GM12878 (cell line): ENCODE measurements at regions not wholly inside any gene's neighbourhood (a gene's known extent, or its start where the extent isn't known, plus 50 kb on each side); places are given as distances from the start of the nearest gene placed in this dataset.

Source experiments
- ATAC-seq: fragments of 200-7000 bp; cut with Tn5 transposase; 3 replicates; pipeline ENCODE4 v1.9.1; 2020; ENCODE audit warnings: mild to moderate bottlenecking, moderate library complexity
- BruUV-seq: library from RNA; stranded (reverse); fragments of 400-500 nt; replicated peaks from 2 replicates; lab custom pipeline; 2021; lab: Mats Ljungman, UMichigan
- CTCF ChIA-PET: fragments of 300-600 bp; sonication (Branson Sonifier 250); formaldehyde crosslinking; extraction: SDS; loops from one replicate; lab custom pipeline; 2021; ENCODE audit warnings: inconsistent platforms; lab: Yijun Ruan, JAX
- POLR2A ChIA-PET: fragments of 350-600 bp; formaldehyde crosslinking; extraction: SDS; loops from one replicate; lab custom pipeline; 2021; ENCODE audit warnings: inconsistent platforms; lab: Charles Lee
- RAD21 ChIA-PET: fragments of 300-600 bp; sonication (Branson Sonifier 250); formaldehyde crosslinking; loops from one replicate; lab custom pipeline; 2023; ENCODE audit warnings: antibody characterized with exemption; ENCODE audit not compliant: unreplicated experiment; lab: Charles Lee
- SMC1A ChIA-PET: fragments of 300-600 bp; sonication (Branson Sonifier 250); formaldehyde crosslinking; loops from one replicate; lab custom pipeline; 2023; ENCODE audit not compliant: unreplicated experiment, uncharacterized antibody; lab: Charles Lee
- DNase-seq: peaks from one replicate; pipeline ENCODE4 v3.0.0-alpha.2; 2011; ENCODE audit warnings: low read depth, low spot score
- FAIRE-seq: peaks from 3 replicates; lab custom pipeline; 2011; peaks lifted over from hg19 to GRCh38; lab: Jason Lieb, UNC
- H2AFZ ChIP-seq: 2 replicates; pipeline ENCODE4 v1.6.0; 2011; ENCODE audit warnings: low read depth, low read length, control low read depth; ENCODE audit not compliant: control insufficient read depth
- H3K27ac ChIP-seq: 2 replicates; pipeline ENCODE4 v1.5.1; 2011; ENCODE audit warnings: control low read depth; ENCODE audit not compliant: control insufficient read depth, insufficient read depth
- H3K27me3 ChIP-seq, 2 experiments: replicated peaks in 1 of 2; 2 replicates each; pipeline versions ENCODE4 v1.6.0 to v1.6.1; 2011; ENCODE audit warnings: low read length in 1 of 2; ENCODE audit not compliant: control insufficient read depth in 2 of 2, insufficient read depth in 2 of 2
- H3K36me3 ChIP-seq, 2 experiments: 2 replicates each; pipeline ENCODE4 v1.5.1; 2011; ENCODE audit warnings: low read length in 1 of 2; ENCODE audit not compliant: control insufficient read depth in 2 of 2, insufficient read depth in 2 of 2
- H3K4me1 ChIP-seq: 2 replicates; pipeline ENCODE4 v1.6.1; 2011; ENCODE audit warnings: mild to moderate bottlenecking, low read length, moderate library complexity, mixed read lengths; ENCODE audit not compliant: control insufficient read depth, insufficient read depth
- H3K4me2 ChIP-seq: 2 replicates; pipeline ENCODE4 v1.6.0; 2011; ENCODE audit warnings: control low read depth; ENCODE audit not compliant: control insufficient read depth, insufficient read depth
- H3K4me3 ChIP-seq: fragments of 200-600 bp; sonication (generic); 2 replicates; pipeline ENCODE4 v1.5.1; 2016
- H3K79me2 ChIP-seq: 2 replicates; pipeline ENCODE4 v1.6.0; 2011; ENCODE audit warnings: low read length; ENCODE audit not compliant: control insufficient read depth, insufficient read depth
- H3K9ac ChIP-seq: 2 replicates; pipeline ENCODE4 v1.8.0; 2011; ENCODE audit warnings: low read length, control low read depth, mixed read lengths; ENCODE audit not compliant: control insufficient read depth, insufficient read depth
- H3K9me3 ChIP-seq: replicated peaks from 3 replicates; pipeline ENCODE4 v1.5.1; 2011; ENCODE audit warnings: mild to moderate bottlenecking, low read length; ENCODE audit not compliant: control insufficient read depth, insufficient read depth
- H4K20me1 ChIP-seq: 2 replicates; pipeline ENCODE4 v1.6.0; 2011; ENCODE audit not compliant: control insufficient read depth, insufficient read depth
- BCLAF1 ChIP-seq: fragments of 450-650 bp; IDR thresholded peaks from 2 replicates; pipeline ENCODE4 v1.6.1; 2017; ENCODE audit warnings: antibody characterized with exemption, mild to moderate bottlenecking, moderate library complexity
- CBFB ChIP-seq: IDR thresholded peaks from 2 replicates; pipeline ENCODE4 v1.6.1; 2016; ENCODE audit warnings: antibody characterized with exemption, low read depth
- CBX3 ChIP-seq: fragments of 200-600 bp; sonication (generic); IDR thresholded peaks from 2 replicates; pipeline ENCODE4 v1.6.1; 2016; ENCODE audit warnings: low read depth, borderline replicate concordance
- CBX5 ChIP-seq: sonication (generic); IDR thresholded peaks from 2 replicates; pipeline ENCODE4 v1.6.1; 2016; ENCODE audit warnings: low read depth, moderate library complexity, mild to moderate bottlenecking, inconsistent platforms
- CHD4 ChIP-seq: fragments of 200-600 bp; sonication (generic); IDR thresholded peaks from 2 replicates; pipeline ENCODE4 v1.6.1; 2016; ENCODE audit warnings: mild to moderate bottlenecking
- CREM ChIP-seq: IDR thresholded peaks from 2 replicates; pipeline ENCODE4 v1.6.1; 2014; ENCODE audit warnings: antibody characterized with exemption, low read depth
- EZH2 ChIP-seq: IDR thresholded peaks from 2 replicates; pipeline ENCODE4 v1.6.1; 2012; ENCODE audit warnings: low read depth, mild to moderate bottlenecking, control low read depth, inconsistent platforms, low read length, borderline replicate concordance; ENCODE audit not compliant: control insufficient read depth
- FOS ChIP-seq: IDR thresholded peaks from 3 replicates; pipeline ENCODE4 v1.6.1; 2011; ENCODE audit warnings: borderline replicate concordance; ENCODE audit not compliant: insufficient read length; ENCODE audit errors: extremely low read depth
- MEF2A ChIP-seq: IDR thresholded peaks from 2 replicates; pipeline ENCODE4 v1.6.1; 2011; ENCODE audit warnings: low read depth, mild to moderate bottlenecking, low read length, moderate library complexity; ENCODE audit not compliant: insufficient read depth
- NR2C1 ChIP-seq: fragments of 450-650 bp; IDR thresholded peaks from 2 replicates; pipeline ENCODE4 v1.6.1; 2017; ENCODE audit warnings: antibody characterized with exemption, mild to moderate bottlenecking, moderate library complexity
- PBX3 ChIP-seq: IDR thresholded peaks from 2 replicates; pipeline ENCODE4 v1.6.1; 2011; ENCODE audit warnings: mild to moderate bottlenecking, low read depth, low read length, moderate library complexity; ENCODE audit not compliant: insufficient replicate concordance
- ZBTB40 ChIP-seq: fragments of 450-650 bp; IDR thresholded peaks from 2 replicates; pipeline ENCODE4 v1.6.1; 2016; ENCODE audit warnings: mild to moderate bottlenecking, moderate library complexity, borderline replicate concordance
- WGBS: methylation state at CpG from one replicate; pipeline ENCODE4 v1.1.6; 2016; ENCODE audit warnings: low lambda C conversion rate; ENCODE audit not compliant: insufficient replicate concordance, insufficient coverage; ENCODE audit errors: missing lambda C conversion rate; 5-methylcytosine and 5-hydroxymethylcytosine counted together
- in situ Hi-C: fragments of 300-500 bp; cut with MboI; formaldehyde crosslinking; loops from 9 replicates; pipeline ENCODE4 v1.14.3; 2018; ENCODE audit warnings: mixed read lengths
- intact Hi-C: fragments of 100-400 bp; cut with micrococcal nuclease; formaldehyde crosslinking; loops from one replicate; pipeline ENCODE4 v1.14.2; 2022; ENCODE audit not compliant: unreplicated experiment

DNA sequence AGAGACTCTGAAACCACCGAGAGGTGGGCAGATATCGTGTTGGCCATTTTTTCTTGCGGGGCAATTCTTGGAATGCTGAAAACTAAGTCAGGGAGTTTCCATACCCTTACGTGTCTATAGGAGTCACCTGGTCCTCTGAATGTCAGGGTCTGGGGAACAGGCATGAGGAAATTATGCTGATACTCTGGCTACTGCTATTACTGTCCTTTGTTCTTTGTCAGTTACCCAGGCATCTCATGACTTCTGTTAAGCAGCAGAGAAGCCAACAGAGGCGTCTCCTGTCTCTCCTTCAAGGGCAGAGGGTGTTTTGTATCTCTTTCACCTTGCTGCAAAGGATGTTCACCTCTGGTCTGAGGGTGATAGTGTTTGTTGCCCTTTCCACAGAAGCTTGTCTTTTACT lies 559.5 kb upstream of the CCDC54 start:
- no peak for TF ChIP-seq BCLAF1
- no peak for TF ChIP-seq EZH2
- TF ChIP-seq MEF2A: no peak
- TF ChIP-seq NR2C1: no peak
- no peak for TF ChIP-seq CBX5
- TF ChIP-seq PBX3: no peak
- no peak for TF ChIP-seq CHD4
- no peak for TF ChIP-seq CREM
- TF ChIP-seq CBFB: no peak
- no peak for TF ChIP-seq ZBTB40
- TF ChIP-seq CBX3: no peak
- no peak for TF ChIP-seq FOS
- no peak overlapping the region for H3K4me2 ChIP-seq
- no peaks in the 10 kb centered on the region for H4K20me1 ChIP-seq
- in situ Hi-C loops (no loop called here), intact Hi-C loops (no loop called here)
- H2AFZ ChIP-seq: no peak overlapping the region
- no peak for ATAC-seq
- RAD21 ChIA-PET: no interaction called here
- H3K79me2 ChIP-seq: no peaks in the 10 kb centered on the region
- DNase-seq: no peak
- no TSS peak for BruUV-seq
- SMC1A ChIA-PET: interaction anchor here (1.0 kb wide), 1 partner anchor 9 kb away, joined by 3 read pairs; no protein-coding TSS in a partner anchor
- H3K27ac ChIP-seq: no peak overlapping the region
- no peaks in the 10 kb centered on the region for H3K9me3 ChIP-seq
- POLR2A ChIA-PET: no interaction called here
- no peaks in the 10 kb centered on the region for H3K36me3 ChIP-seq
- CTCF ChIA-PET: no interaction called here
- H3K9ac ChIP-seq: no peak overlapping the region
- no peaks in the 10 kb centered on the region for H3K27me3 ChIP-seq
- no peaks in the 10 kb centered on the region for H3K4me1 ChIP-seq
- 14% methylated on average over 5 of the region's 5 CpGs for WGBS
- H3K4me3 ChIP-seq: no peak overlapping the region
- FAIRE-seq: no peak
